Lower lobe of right lung (tissue), 2 donors: ENCODE measurements at regions not wholly inside any gene's neighbourhood (a gene's known extent, or its start where the extent isn't known, plus 50 kb on each side); places are given as distances from the start of the nearest gene placed in this dataset.

Source experiments
- ATAC-seq, 2 donors: fragments of 200-7000 bp; cut with Tn5 transposase; one replicate each; pipeline ENCODE4 v1.9.1; 2020 to 2022; ENCODE audit warnings: mild to moderate bottlenecking in 2 of 2, moderate library complexity in 2 of 2
- DNase-seq: peaks from one replicate; pipeline ENCODE4 v3.0.0-alpha.2; 2020
- H3K27ac ChIP-seq: fragments of 200-600 bp; one replicate; pipeline ENCODE4 v1.8.0; 2022
- H3K27me3 ChIP-seq: fragments of 200-600 bp; one replicate; pipeline ENCODE4 v1.8.0; 2022; ENCODE audit warnings: low read depth
- H3K36me3 ChIP-seq: fragments of 200-600 bp; one replicate; pipeline ENCODE4 v1.8.0; 2022; ENCODE audit warnings: mild to moderate bottlenecking
- H3K4me1 ChIP-seq: fragments of 200-600 bp; one replicate; pipeline ENCODE4 v1.8.0; 2022
- H3K4me3 ChIP-seq: fragments of 200-600 bp; one replicate; pipeline ENCODE4 v1.8.0; 2022; ENCODE audit warnings: mild to moderate bottlenecking
- H3K9me3 ChIP-seq: fragments of 200-600 bp; one replicate; pipeline ENCODE4 v1.8.0; 2022
- intact Hi-C: fragments of 100-400 bp; cut with DNase I; formaldehyde crosslinking; loops from one replicate; pipeline ENCODE4 v1.11.0; 2022
- TF ChIP-seq, protein P1 (sequence below): fragments of 200-600 bp; IDR thresholded peaks from one replicate; pipeline ENCODE4 v1.8.0; 2022; ENCODE audit warnings: antibody characterized with exemption, mild to moderate bottlenecking
- donor health status: DM: no; HTN: yes; CAD: no; lungs with severe emphysema.

- no peak for DNase-seq
- Histone ChIP-seq H3K36me3 (no peaks in the 10 kb centered on the region), H3K4me3 (no peak overlapping the region), H3K4me1 (no peaks in the 10 kb centered on the region), H3K9me3 (no peaks in the 10 kb centered on the region), H3K27me3 (no peaks in the 10 kb centered on the region), H3K27ac (no peak overlapping the region)
- TF ChIP-seq, protein P1, sequence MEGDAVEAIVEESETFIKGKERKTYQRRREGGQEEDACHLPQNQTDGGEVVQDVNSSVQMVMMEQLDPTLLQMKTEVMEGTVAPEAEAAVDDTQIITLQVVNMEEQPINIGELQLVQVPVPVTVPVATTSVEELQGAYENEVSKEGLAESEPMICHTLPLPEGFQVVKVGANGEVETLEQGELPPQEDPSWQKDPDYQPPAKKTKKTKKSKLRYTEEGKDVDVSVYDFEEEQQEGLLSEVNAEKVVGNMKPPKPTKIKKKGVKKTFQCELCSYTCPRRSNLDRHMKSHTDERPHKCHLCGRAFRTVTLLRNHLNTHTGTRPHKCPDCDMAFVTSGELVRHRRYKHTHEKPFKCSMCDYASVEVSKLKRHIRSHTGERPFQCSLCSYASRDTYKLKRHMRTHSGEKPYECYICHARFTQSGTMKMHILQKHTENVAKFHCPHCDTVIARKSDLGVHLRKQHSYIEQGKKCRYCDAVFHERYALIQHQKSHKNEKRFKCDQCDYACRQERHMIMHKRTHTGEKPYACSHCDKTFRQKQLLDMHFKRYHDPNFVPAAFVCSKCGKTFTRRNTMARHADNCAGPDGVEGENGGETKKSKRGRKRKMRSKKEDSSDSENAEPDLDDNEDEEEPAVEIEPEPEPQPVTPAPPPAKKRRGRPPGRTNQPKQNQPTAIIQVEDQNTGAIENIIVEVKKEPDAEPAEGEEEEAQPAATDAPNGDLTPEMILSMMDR: no peak
- intact Hi-C loops: no loop called here
- ATAC-seq: no peak
These were observed 161.3 kb upstream of the CTTNBP2NL start for GRCh38 chr1:112234710-112235109.

DNA sequence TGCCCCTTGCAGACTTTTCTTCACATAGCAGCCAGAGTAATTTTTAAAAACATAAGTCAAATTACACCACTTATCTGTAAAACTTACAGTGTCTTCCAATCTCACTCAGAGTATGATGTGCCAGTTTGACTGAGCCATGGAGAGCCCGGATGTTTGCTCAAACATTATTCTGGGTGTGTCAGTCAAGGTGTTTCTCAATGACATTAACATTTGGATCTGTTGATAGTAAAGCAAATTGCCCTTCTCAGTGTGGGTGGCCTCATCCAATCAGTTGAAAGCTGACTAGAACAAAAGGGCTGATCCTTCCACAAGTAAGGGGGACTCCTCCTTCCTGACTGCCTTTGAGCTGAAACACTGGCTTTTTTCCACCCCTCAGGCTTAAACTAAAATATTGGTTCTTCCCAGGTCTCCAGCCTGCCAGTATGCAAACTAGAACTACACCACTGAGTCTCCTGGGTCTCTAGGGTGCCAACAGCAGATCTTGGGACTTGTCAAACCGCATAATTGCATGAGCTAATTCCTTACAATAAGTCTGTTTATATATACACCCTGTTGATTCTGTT, 157.9 kb upstream of the CTTNBP2NL start:
- no peak overlapping the region for H3K27ac ChIP-seq
- no peak for ATAC-seq
- TF ChIP-seq, protein P1: no peak
- no peaks in the 10 kb centered on the region for H3K36me3 ChIP-seq
- no peak for DNase-seq
- intact Hi-C loops: no loop called here
- H3K4me1 ChIP-seq: no peaks in the 10 kb centered on the region
- no peaks in the 10 kb centered on the region for H3K9me3 ChIP-seq
- H3K27me3 ChIP-seq: no peaks in the 10 kb centered on the region
- H3K4me3 ChIP-seq: no peak overlapping the region

- no peak overlapping the region for H3K4me3 ChIP-seq
These were observed 156.2 kb upstream of the CTTNBP2NL start for GRCh38 chr1:112239683-112240330.

DNA sequence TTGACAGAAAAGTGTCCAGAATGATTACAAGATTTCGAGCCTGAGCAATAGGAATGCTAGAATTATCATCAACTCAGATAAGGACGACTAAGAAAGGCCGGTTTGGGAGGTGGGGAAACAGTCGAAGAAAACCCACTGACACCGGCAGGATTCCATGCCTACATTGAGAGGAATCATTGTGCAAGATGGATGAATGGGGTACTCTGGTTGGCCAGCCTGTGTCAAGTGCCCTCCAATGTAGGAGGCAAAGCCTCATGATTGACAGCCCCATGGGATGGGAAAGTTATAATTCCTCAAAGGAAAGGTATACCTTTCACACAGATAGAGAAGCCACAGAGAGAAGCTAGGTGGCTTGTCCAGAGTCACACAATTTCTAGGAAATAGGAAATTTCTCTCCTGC, 153.5 kb upstream of the CTTNBP2NL start:
- no peak for ATAC-seq
- Histone ChIP-seq H3K27ac (no peak overlapping the region), H3K4me3 (no peak overlapping the region), H3K9me3 (no peaks in the 10 kb centered on the region), H3K27me3 (no peaks in the 10 kb centered on the region), H3K36me3 (no peaks in the 10 kb centered on the region), H3K4me1 (no peaks in the 10 kb centered on the region)
- TF ChIP-seq, protein P1: no peak
- no peak for DNase-seq
- intact Hi-C loops: no loop called here

More at GRCh38 chr1:112239683-112240330, 156.2 kb upstream of the CTTNBP2NL start:
- H3K4me1 ChIP-seq: no peaks in the 10 kb centered on the region
- no peak overlapping the region for H3K27ac ChIP-seq
- intact Hi-C loops: no loop called here
- no peaks in the 10 kb centered on the region for H3K27me3 ChIP-seq
- ATAC-seq: no peak
- no peaks in the 10 kb centered on the region for H3K36me3 ChIP-seq
- DNase-seq: no peak
- H3K9me3 ChIP-seq: no peaks in the 10 kb centered on the region
- TF ChIP-seq, protein P1: no peak

- ATAC-seq: no peak
- Histone ChIP-seq H3K27ac (no peak overlapping the region), H3K4me3 (no peak overlapping the region), H3K4me1 (no peaks in the 10 kb centered on the region), H3K9me3 (no peaks in the 10 kb centered on the region), H3K27me3 (no peaks in the 10 kb centered on the region), H3K36me3 (no peaks in the 10 kb centered on the region)
- DNase-seq: no peak
- intact Hi-C loops: no loop called here
- TF ChIP-seq, protein P1: no peak
These were observed 151.9 kb upstream of the CTTNBP2NL start for GRCh38 chr1:112244131-112244530.
